RPMI8226 (cell line): ENCODE measurements at regions not wholly inside any gene's neighbourhood (a gene's known extent, or its start where the extent isn't known, plus 50 kb on each side); places are given as distances from the start of the nearest gene placed in this dataset.

Experiments
- DNase-seq: peaks from one replicate; pipeline ENCODE4 v3.0.0-alpha.2; 2015

DNA sequence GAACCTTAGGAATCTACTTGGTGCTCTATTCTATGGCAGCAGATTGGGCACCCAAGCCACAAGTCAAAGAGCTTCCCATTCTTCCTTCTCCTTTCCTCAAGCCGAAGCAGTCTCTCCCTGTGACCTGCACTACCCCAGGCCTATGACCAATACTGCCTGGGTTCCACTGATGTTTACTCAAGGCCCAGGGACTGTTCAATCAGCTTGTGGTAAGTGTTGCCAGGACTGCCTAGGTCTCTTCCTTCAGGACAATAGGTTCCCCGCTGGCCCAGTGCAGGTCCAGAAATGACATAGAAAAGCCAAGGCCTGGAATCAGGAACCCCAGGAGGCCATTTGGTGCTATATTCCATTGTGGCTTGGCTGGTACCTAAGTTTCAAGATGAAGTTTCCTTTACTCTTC, 397.9 kb downstream of the ZIC4 start:
- no peak for DNase-seq

DNA sequence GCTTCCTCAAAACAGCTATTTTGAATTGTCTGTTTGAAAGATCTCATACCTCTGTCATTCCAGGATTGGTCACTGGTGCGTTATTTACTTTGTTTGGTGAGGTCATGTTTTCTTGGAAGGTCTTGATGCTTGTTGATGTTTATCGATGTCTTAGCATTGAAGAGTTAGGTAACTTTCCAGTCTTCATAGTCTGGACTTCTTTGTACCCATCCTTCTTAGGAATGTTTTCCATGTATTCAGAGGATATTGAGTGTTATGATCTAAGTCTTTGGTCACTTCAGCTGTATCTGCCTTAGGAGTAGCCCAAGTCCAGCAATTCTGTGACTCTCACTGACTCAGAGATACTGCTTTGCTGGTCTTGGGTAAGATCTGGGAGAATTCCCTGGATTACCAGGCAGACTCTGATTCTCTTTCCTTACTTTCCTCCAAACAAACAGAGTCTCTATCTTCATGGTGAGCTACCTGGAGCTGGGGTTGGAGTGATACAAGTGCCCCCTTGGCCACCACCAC, 398.6 kb downstream of the ZIC4 start:
- no peak for DNase-seq

DNA sequence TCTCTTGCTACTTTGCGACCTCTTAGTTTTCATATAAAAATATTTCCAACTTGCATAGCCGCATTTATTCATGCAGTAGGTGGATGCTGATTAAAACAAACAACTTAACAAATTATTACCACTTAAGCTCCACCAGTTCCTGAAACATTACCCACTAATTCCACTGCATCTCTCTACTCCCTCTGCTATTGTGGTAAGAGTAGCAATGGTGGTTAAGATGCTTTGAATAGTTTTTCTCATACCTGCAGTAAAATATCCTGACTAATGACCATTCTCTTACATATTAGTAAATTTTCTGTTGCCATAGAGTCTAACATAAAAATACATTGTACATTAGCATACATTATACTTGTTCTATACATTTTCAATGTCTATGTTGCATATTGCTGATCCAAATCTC, 397.6 kb upstream of the PLSCR5 start:
- DNase-seq, result no peak

DNA sequence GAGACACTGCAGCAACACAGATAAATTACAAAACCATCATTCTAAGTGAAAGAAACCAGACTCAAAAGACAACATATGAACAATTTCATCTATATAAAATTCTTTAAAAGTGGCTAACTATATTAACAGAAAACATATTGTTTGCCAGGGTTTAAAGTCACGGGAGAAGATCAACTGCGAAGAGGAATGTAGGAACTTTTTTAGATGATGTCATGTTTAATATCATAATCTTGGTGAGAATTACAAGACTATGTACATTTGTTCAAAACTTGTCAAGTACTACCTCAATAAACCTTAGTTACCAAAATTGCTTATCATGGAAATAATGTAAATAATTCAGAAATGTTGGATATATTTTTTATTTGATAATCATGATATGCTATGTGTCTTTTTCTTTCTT, 395.1 kb upstream of the PLSCR5 start:
- no peak for DNase-seq

DNA sequence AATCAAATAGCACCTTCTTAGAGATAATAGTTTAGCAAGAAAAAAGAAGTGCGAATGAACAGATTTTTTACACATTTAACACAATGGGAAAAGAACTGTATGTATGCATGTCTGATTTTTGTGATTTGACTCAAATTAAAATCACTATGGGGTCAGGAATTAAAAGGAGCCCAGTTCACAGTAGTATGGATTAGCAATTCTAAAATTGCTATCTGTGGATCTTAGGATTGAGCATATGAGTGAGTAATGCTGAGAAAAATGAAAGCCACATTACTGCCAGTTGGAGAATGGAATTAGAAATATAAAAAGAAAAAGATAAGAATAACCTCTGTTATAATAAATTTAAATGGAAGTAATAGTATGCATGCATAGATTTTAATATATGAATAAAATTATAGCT, 386.8 kb upstream of the PLSCR5 start:
- DNase-seq, result no peak

DNA sequence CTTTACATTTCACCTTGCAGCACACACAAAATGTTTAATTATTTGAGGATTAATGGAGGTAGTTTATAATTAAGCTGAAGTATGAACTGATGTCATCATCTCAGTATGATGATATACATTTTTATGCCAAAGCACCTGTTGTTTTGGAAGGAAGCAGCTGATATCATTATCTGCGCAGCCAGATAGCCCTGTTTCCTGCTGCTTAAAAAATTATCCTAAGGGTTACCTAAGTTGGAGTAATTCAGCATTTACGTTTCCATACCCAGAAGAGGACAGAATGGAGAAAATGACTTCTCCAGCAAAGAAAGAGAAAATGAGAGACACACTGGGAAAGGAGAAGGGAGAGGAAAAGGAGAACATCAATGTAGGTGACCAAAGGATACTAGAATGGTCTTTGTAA, 370.3 kb upstream of the PLSCR5 start:
- no peak for DNase-seq

DNA sequence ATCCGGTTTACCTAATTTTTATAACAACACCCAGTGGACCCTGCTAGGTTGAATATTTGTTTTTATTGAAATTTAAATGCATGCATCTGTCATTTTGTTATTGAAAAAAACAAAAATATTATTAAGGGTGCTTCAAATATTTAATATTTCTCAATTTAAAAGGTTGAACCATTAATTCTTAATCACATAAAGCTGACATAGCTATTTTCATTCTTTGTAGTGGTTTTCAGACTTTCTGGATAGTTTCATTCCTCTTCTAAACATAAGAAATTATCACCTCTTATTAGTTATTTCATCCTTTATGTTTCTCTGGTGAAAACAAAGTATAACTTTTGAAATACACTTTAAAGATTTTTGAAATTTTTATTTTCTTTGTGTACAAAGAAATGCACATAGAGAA, 369.9 kb upstream of the PLSCR5 start:
- DNase-seq, result no peak

DNA sequence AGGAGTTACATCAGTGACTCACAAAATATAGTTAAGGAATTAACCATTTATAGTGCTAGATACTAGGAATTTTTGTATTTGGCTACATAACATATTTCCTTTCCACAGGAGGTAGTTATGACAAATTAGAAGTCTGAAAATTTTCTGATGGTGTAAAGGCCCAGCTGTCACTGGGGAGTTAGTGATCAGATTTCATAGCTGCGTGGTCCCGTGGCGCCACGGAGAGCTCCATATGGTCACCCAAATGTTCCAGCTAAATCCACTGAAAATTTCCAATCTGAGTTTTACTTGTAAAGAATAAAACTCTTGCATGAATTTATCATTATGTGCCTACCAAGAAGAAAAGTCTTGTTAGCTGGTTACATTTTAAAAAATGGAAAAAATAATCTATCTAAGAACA, 368.9 kb upstream of the PLSCR5 start:
- DNase-seq, result no peak

DNA sequence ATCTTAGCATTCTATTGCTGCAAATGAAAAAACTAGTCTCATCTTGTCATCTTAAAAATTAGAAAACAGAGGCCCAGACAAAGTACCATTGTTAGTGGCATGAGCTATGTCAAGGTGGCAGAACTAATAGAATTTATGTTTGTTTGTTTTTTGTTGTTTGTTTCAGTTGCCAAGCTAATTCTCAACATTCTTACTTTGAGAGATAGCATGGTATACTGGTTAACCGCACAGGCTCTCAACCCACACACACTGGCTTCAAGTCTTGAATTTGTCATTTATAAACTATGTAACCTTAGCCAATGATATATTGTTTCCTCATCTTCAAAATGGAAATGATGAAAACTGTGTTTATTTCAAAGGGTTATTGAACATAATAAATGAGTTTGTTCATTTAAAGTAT, 367.6 kb upstream of the PLSCR5 start:
- no peak for DNase-seq

DNA sequence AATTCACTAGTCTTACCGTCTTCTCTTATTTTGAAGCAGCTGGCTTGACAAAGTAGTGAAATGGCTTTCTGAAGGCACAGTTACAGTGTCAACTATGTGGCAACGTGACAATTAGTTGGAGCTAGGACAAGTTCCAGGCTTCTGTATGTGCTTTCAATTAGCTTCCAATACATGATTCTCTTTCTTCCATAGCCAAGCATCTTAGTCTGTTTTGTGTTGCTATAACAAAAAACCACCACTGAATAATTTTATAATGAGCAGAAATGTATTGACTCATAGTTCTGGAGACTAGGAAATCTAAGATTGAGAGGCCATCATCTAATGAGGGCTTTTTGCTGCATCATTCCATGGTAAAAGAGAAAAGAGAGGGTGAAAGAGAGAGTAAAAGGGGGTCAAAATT, 365.1 kb upstream of the PLSCR5 start:
- no peak for DNase-seq

DNA sequence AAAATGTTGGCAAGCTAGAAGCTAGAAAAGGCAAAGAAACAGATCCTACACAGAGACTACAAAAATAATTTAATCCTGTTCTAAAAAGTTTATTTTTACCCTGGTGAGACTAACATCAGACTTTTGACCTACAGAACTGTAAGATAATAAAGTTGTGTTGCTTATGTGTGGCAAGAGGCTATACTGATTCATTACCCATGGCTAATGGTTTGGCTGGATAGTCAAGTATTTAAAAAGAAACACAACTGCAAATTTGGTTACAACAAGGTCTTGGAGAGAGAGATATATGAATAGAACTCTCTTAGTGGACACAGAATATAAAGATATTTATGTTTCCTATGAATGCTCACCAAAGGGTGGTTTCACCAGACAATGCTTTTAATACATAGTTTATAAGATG, 364.2 kb upstream of the PLSCR5 start:
- DNase-seq, result no peak

DNA sequence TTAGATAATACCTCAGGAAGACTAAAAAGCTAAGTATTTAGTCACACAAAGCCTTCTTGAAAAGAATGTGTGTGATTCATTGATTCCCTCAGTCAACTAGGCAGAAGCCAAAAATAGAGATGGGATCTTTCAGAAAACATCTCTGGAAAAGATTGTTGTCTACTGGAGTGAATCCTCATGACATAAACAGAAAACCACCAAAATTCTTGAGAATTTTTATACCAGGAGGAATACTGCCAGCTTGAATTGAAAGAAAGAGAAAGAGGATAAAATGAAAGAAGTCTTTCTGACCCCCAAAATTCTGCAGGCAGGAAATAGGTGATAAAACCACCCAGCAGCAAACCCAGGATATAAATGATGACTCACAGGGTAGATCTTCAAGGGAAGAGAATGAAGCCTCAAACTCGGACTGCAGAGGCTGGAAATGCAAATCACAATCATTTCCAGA, 363.1 kb upstream of the PLSCR5 start:
- no peak for DNase-seq

DNA sequence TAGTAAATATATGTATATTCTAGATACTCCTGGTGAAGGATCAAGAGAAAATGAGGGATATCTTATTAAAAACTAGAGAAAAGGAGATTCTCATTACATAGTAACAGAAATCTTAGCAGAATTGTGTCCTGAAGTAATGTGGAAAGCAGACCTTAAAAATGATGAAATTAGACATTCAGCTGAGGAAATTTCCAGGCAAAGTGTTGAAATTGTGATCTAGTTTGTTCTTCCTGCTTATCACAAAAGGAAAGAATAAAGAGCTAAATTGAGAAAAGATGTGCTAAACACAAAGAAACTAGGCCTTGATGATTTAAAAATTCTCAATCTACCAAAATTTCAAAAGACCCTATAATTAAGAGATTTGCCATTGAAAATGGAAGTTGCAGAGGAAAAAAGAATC, 362.6 kb upstream of the PLSCR5 start:
- no peak for DNase-seq

DNA sequence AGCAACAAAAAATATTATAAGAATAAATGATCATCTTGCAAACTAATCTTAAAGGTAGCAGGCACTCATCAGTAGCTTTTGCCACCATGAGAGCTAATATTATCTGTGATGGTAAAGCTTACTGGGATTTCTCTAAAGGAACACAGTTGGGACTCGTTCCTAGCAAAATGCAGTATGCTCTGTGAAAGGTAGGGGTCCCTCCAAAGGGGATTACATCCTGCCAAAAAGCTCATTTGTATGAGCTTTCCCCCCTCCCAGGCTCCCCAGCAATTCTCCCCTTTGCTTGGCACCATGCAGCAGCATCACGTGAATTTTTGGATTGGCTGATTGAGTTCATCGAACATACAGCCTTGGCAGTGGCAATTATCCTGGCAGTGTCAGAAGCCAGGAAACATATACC, 361.0 kb upstream of the PLSCR5 start:
- DNase-seq, result no peak

DNA sequence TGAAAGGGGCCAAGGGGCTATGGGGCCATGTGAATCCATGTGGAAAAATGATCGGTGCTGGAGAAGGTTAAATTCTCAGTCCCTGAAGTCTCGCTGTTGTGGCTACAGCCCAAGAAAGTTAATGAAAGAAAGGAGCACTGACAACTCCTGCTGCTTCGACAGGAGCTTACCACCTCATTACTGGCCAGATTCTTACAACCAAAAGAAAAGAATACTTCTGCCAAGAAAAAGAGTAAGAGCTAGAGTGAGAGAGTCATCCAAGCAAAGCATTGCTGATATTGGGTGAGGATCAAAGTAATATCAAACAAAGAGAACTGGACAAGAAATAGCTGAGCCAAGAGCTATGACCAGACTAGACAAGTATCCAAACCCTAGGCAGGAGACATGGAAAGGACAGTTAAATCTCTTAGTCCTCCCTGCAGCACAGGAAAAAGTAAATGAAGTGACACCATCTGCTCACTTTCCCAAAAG, 348.4 kb upstream of the PLSCR5 start:
- DNase-seq, result no peak

DNA sequence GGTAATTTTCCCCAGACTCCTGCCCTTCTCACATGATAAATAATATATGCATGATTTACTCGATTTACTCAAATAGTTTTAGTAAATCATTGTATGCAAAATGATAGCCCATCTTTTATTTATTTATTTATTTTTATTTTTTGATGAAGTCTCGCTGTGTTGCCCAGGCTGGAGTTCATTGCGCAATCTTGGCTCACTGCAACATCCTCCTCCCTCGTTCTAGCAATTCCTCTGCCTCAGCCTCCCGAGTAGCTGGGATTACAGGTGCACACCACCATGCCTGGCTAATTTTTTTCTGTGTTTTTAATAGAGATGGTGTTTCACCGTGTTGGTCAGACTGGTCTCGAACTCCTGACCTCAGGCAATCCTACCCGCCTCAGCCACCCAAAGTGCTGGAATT, 343.8 kb upstream of the PLSCR5 start:
- no peak for DNase-seq

DNA sequence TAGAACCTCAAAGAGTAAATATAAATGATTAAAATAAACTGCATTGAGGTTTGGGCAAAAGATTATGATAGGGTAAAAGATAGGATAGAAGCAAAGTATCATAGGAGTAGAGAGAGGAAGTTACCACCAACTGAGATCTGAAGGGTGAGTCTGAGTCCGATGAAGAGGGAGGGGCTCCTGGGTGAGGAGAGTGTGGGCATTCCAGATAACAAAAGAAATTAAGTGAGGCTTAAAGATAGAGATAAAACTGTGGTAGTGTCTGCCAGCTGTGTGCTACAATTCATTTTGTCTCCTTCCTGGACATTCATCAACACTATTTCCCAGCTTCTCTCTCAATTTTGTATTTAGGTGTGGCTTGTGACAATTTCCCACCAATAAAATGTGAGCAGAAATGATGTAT, 343.0 kb upstream of the PLSCR5 start:
- DNase-seq, result no peak

DNA sequence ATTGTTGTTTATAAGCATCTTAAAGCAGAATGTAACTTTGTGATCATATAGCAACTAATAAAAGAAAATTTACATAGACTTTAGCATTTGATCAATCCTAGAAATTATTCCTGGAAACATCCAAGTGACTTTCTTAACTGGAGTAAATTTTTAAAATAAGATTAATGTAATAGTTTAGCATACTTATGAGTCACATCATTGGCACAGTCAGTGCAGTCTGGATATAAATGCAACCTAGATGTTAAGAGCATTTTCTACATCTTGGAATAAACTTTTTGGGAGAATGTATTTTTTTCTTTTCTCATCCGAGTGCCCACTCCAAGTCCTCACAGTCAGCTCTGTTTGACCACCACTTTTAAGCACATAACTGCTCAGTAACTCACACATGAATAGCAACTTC, 324.6 kb upstream of the PLSCR5 start:
- DNase-seq, result no peak

DNA sequence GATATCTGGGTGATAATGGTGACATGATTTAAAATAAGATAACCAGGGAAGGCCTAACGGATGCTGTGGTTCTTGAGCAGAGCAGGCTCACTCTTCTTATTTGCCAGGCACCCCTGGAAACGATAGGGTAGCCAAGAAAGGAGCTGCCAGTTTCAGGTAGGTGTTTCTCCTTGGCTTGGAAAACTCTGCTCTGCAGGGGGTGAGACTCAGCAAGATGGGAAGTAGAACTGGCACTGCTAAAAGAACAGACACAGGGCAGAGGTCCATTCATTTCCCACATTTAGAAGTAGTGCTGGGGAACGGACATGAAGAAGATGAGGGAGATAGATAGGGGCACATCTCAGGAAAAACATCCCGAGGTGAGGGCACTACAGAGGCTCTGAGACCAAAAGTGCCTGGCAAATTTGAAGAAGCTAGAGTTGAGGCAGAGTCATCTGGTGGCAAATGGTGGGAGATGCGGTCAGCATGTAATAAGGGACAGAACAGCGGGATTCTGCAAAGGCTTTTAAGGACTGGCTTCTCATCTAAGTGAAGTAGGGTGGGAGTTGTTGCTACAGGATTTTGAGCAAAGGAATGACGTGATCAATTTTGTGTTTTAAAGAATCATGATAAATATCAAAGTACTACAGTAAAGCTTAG, 323.4 kb upstream of the PLSCR5 start:
- DNase-seq, result no peak

DNA sequence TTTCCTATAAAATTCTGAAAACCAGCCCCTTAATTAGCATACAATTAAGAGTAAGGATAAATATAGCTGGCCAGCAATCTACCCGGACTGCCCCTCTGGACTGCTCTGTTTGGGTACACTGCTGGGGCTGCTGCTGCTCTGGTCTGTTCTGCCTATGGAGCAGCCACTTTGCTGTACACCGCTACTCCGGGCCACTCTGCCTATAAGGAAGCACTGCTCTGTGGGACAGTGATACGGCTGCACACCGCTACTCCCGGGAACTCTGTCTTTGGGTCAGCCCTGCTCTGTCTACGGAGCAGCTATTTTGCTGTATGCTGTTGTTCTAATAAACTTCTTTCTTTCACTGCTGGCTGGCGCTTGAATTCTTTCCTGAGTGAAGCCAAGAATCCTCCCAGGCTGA, 316.5 kb upstream of the PLSCR5 start:
- no peak for DNase-seq

DNA sequence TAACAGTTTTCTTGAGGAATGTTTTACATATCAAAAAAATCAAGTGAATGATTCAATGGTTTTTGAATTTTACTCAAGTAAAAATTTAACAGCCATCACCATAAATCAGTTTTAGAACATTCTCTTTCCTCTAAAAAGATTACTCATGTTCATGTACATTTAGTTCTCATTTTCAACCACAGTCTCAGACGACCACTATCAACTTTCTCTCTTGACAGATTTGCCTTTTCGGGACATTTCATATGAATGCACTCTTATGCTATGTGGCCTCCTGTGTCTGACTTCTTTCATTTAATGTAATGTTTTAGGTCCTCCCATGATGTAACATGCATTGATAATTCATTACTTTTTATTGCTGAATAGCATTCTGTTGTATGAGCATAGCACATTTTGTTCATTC, 309.3 kb upstream of the PLSCR5 start:
- no peak for DNase-seq

DNA sequence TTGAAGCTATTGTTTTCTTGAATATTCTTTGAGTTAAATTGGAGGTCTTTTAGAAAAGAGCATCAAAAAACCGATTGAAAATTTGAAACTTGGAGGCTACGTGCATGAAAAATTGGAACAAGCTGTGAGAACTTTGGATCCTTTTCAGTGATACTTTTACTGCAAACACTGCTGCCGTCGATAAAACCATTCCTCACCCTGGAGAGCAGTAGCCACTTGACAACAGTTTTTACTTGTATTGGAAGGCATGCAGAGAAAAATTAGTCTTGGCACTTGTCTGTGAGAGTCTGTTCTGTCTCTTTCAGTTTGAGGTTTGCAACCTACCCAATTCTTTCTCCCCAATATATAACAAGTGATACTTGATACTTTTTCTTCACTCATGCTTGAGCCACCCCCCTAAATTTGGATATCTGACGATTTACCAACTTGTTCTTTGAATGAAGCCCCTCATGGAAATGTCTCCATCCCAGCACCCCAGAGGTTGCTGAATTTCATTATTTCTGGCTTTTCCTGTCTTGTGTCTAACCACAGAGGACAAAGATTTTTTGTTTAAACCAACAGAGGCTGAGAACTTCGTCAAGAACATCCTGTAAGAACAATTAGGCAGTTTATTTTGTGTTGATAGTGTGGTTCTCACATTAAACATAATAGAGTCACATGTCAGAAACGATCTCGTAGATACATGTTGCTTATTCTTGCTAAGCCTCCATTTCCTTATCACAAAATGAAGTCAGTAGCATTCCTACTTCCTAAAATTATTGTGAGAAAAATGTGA, 307.3 kb upstream of the PLSCR5 start:
- DNase-seq, result no peak

DNA sequence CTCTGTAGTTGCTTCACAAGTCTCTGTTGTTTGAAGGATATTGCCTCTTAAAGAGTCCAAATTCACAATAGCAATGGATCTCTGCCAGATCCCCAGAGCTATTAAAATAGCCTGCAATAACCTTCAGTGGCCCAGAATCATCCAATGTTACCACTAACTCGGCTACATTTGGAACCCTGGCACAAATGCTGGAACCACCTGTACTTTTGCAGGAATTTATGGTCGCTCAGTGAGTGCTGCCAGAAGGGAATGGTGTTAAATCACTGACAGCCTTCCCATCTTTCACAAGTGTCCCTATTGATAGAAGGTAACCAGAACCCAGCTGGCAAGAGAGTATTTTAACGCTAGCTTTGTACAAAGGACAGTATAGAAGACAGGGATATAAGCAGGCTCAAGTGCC, 298.8 kb upstream of the PLSCR5 start:
- DNase-seq, result no peak

DNA sequence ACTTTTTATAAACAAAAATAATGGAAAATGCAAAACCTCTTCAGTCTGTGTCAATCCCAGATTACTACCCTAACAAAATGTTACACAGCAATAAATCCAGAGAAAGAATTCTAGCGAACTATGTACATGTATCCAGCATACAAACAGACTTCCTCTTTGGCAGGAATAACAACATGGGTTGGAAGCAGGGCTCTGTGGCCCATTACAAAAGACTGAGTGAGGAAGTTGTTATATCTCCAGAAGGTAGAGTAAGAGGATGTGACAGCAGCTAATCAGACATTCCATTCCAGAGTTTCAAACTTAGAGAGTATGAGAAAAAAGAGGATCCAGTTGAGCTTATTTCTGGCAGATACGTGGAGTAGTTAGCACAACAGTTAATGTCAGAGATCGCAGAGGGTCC, 294.0 kb upstream of the PLSCR5 start:
- no peak for DNase-seq

DNA sequence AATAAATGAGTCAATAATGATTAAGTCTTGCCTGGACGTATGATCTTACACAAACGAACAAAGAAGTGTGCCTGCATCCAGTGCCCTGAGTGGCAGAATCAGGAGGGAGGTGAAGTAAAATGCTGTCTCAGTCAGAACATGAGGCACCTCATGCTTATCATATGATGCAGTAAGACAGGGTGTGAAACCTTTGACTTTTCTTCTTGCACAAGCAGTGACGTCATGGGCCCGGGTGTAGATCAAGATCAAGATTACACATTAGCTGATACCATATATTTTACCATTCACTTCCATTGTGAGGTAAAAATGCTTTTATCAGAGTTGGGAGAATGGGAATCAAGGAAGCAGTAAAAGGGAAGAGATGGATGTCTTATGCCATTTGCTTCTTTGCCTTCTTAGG, 291.6 kb upstream of the PLSCR5 start:
- no peak for DNase-seq
